IMR-90 (cell line): ENCODE measurements at regions not wholly inside any gene's neighbourhood (a gene's known extent, or its start where the extent isn't known, plus 50 kb on each side); places are given as distances from the start of the nearest gene placed in this dataset.

Experiments used
- ATAC-seq: fragments of 200-7000 bp; cut with Tn5 transposase; 2 replicates; pipeline ENCODE4 v1.9.1; 2020; ENCODE audit warnings: low read depth, mild to moderate bottlenecking, moderate library complexity
- BruUV-seq: library from RNA; stranded (reverse); fragments of 400-500 nt; replicated peaks from 2 replicates; lab custom pipeline; 2021; lab: Mats Ljungman, UMichigan
- CTCF ChIA-PET: fragments of 300-600 bp; formaldehyde crosslinking; extraction: SDS; loops from one replicate; lab custom pipeline; 2021; ENCODE audit warnings: antibody characterized with exemption; lab: Yijun Ruan, JAX
- POLR2A ChIA-PET: fragments of 300-600 bp; sonication (Branson Sonifier 250); formaldehyde crosslinking; loops from one replicate; lab custom pipeline; 2022; ENCODE audit warnings: antibody characterized with exemption; ENCODE audit not compliant: unreplicated experiment; lab: Charles Lee
- DNase-seq: peaks from one replicate; pipeline ENCODE4 v3.0.0; 2013
- H2AFZ ChIP-seq: replicated peaks from 2 replicates; pipeline ENCODE3; 2013; ENCODE audit warnings: low read length, mild to moderate bottlenecking; ENCODE audit not compliant: poor library complexity
- H2AK5ac ChIP-seq: 2 replicates; pipeline ENCODE4 v1.6.1; 2013; ENCODE audit warnings: low read depth, low read length, inconsistent platforms
- H2AK9ac ChIP-seq: replicated peaks from 2 replicates; pipeline ENCODE3; 2013; ENCODE audit warnings: mild to moderate bottlenecking, low read depth, low read length, moderate library complexity; ENCODE audit not compliant: poor library complexity
- H2BK120ac ChIP-seq: 2 replicates; pipeline ENCODE4 v1.6.1; 2013; ENCODE audit warnings: low read depth, low read length, inconsistent platforms
- H2BK15ac ChIP-seq: 3 replicates; pipeline ENCODE4 v1.6.1; 2013; ENCODE audit warnings: low read depth, low read length, inconsistent platforms
- H2BK20ac ChIP-seq: 2 replicates; pipeline ENCODE4 v1.6.1; 2013; ENCODE audit warnings: low read depth, mild to moderate bottlenecking, inconsistent platforms, low read length, moderate library complexity
- H2BK5ac ChIP-seq: 2 replicates; pipeline ENCODE4 v1.6.1; 2013; ENCODE audit warnings: mild to moderate bottlenecking, low read depth, low read length, inconsistent platforms; ENCODE audit not compliant: poor library complexity, severe bottlenecking
- H3K14ac ChIP-seq: replicated peaks from 2 replicates; pipeline ENCODE4 v1.6.1; 2013; ENCODE audit warnings: low read depth, low read length, inconsistent platforms
- H3K18ac ChIP-seq: 2 replicates; pipeline ENCODE4 v1.6.1; 2013; ENCODE audit warnings: low read depth, low read length, control low read depth
- H3K23ac ChIP-seq: 2 replicates; pipeline ENCODE4 v1.6.1; 2013; ENCODE audit warnings: low read depth, low read length, inconsistent platforms
- H3K27ac ChIP-seq: 2 replicates; pipeline ENCODE4 v1.5.1; 2013; ENCODE audit warnings: mild to moderate bottlenecking, control low read depth, low read length; ENCODE audit not compliant: insufficient read depth
- H3K27me3 ChIP-seq: 2 replicates; pipeline ENCODE4 v1.6.1; 2013; ENCODE audit warnings: low read length; ENCODE audit not compliant: control insufficient read depth, insufficient read depth
- H3K36me3 ChIP-seq: 2 replicates; pipeline ENCODE4 v1.6.1; 2013; ENCODE audit warnings: low read length, mixed read lengths; ENCODE audit not compliant: control insufficient read depth, insufficient read depth
- H3K4ac ChIP-seq: 2 replicates; pipeline ENCODE4 v1.6.1; 2013; ENCODE audit warnings: low read depth, low read length, inconsistent platforms
- H3K4me1 ChIP-seq: 2 replicates; pipeline ENCODE4 v1.6.1; 2013; ENCODE audit warnings: low read length, mixed read lengths; ENCODE audit not compliant: control insufficient read depth, insufficient read depth
- H3K4me2 ChIP-seq: 2 replicates; pipeline ENCODE4 v1.6.1; 2013; ENCODE audit warnings: low read depth, mild to moderate bottlenecking, control low read depth, low read length, moderate library complexity
- H3K4me3 ChIP-seq: 2 replicates; pipeline ENCODE4 v1.5.1; 2013; ENCODE audit warnings: low read depth, mild to moderate bottlenecking, control low read depth, low read length, moderate library complexity; ENCODE audit not compliant: insufficient read depth
- H3K56ac ChIP-seq: 2 replicates; pipeline ENCODE4 v1.6.1; 2013; ENCODE audit warnings: low read length, inconsistent platforms; ENCODE audit not compliant: insufficient read depth; ENCODE audit errors: extremely low read depth
- H3K79me1 ChIP-seq, 2 experiments: 2 replicates each; pipeline ENCODE4 v1.6.1; 2013; ENCODE audit warnings: low read length in 2 of 2, inconsistent platforms in 1 of 2, low read depth in 1 of 2
- H3K9ac ChIP-seq: 2 replicates; pipeline ENCODE4 v1.6.1; 2013; ENCODE audit warnings: low read depth, low read length, control low read depth
- H3K9me1 ChIP-seq: 2 replicates; pipeline ENCODE4 v1.6.1; 2013; ENCODE audit warnings: low read length, inconsistent platforms; ENCODE audit not compliant: insufficient read depth
- H3K9me3 ChIP-seq: 2 replicates; pipeline ENCODE4 v1.6.1; 2013; ENCODE audit warnings: low read length; ENCODE audit not compliant: control insufficient read depth, insufficient read depth
- H4K20me1 ChIP-seq: 2 replicates; pipeline ENCODE4 v1.6.1; 2013; ENCODE audit warnings: low read length, inconsistent platforms; ENCODE audit not compliant: insufficient read depth
- H4K5ac ChIP-seq: 2 replicates; pipeline ENCODE4 v1.6.1; 2013; ENCODE audit warnings: mild to moderate bottlenecking, low read depth, low read length, control low read depth
- H4K8ac ChIP-seq, 2 experiments: 2 replicates each; pipeline ENCODE4 v1.6.1; 2013; ENCODE audit warnings: low read depth in 2 of 2, low read length in 2 of 2, control low read depth in 1 of 2, inconsistent platforms in 1 of 2
- H4K91ac ChIP-seq: 2 replicates; pipeline ENCODE4 v1.6.1; 2013; ENCODE audit warnings: low read depth, low read length, inconsistent platforms; ENCODE audit not compliant: insufficient read depth
- BHLHE40 ChIP-seq: fragments of 150-350 bp; IDR thresholded peaks from 2 replicates; pipeline ENCODE4 v1.6.1; 2016; ENCODE audit warnings: mild to moderate bottlenecking, low read depth, low read length
- CEBPB ChIP-seq: IDR thresholded peaks from 2 replicates; pipeline ENCODE4 v1.6.1; 2012; ENCODE audit warnings: low read depth, low read length, improper control_type of control experiment
- CHD1 ChIP-seq: IDR thresholded peaks from 2 replicates; pipeline ENCODE4 v1.6.1; 2012; ENCODE audit warnings: low read depth, low read length, improper control_type of control experiment
- ELK1 ChIP-seq: fragments of 150-350 bp; IDR thresholded peaks from 2 replicates; pipeline ENCODE4 v1.6.1; 2016; ENCODE audit warnings: low read depth, mild to moderate bottlenecking, low read length, moderate library complexity, borderline replicate concordance
- FOS ChIP-seq: fragments of 150-350 bp; IDR thresholded peaks from 2 replicates; pipeline ENCODE4 v1.6.1; 2016; ENCODE audit warnings: low read depth, low read length
- MAFK ChIP-seq: IDR thresholded peaks from 2 replicates; pipeline ENCODE4 v1.6.1; 2012; ENCODE audit warnings: low read depth, low read length, improper control_type of control experiment
- MAZ ChIP-seq: IDR thresholded peaks from 2 replicates; pipeline ENCODE4 v1.6.1; 2012; ENCODE audit warnings: low read depth, mild to moderate bottlenecking, low read length, improper control_type of control experiment, moderate library complexity, borderline replicate concordance
- MXI1 ChIP-seq: IDR thresholded peaks from 2 replicates; pipeline ENCODE4 v1.6.1; 2012; ENCODE audit warnings: low read depth, mild to moderate bottlenecking, low read length, moderate library complexity, borderline replicate concordance
- NFE2L2 ChIP-seq: fragments of 150-350 bp; IDR thresholded peaks from 2 replicates; pipeline ENCODE4 v1.6.1; 2016; ENCODE audit warnings: low read depth, mild to moderate bottlenecking, low read length
- POLR2A ChIP-seq: IDR thresholded peaks from 2 replicates; pipeline ENCODE4 v1.6.1; 2012; ENCODE audit warnings: mild to moderate bottlenecking, low read depth, low read length
- RAD21 ChIP-seq: IDR thresholded peaks from 2 replicates; pipeline ENCODE4 v1.6.1; 2012; ENCODE audit warnings: low read length, improper control_type of control experiment
- RCOR1 ChIP-seq: IDR thresholded peaks from 2 replicates; pipeline ENCODE4 v1.6.1; 2012; ENCODE audit warnings: mild to moderate bottlenecking, low read length, improper control_type of control experiment; ENCODE audit not compliant: insufficient replicate concordance
- RFX5 ChIP-seq: IDR thresholded peaks from 2 replicates; pipeline ENCODE4 v1.8.0; 2012; ENCODE audit warnings: low read depth, mild to moderate bottlenecking, low read length, moderate library complexity
- SMC3 ChIP-seq: fragments of 150-350 bp; IDR thresholded peaks from 2 replicates; pipeline ENCODE4 v1.6.1; 2016; ENCODE audit warnings: low read depth, mild to moderate bottlenecking, antibody characterized with exemption, low read length, moderate library complexity
- WGBS, 2 experiments: methylation state at CpG; one replicate each; pipeline versions ENCODE4 v1.1.5 to v1.1.7; 2013; ENCODE audit warnings: missing lambda C conversion rate in 2 of 2; ENCODE audit not compliant: insufficient read length in 1 of 2; ENCODE audit errors: extremely low coverage in 2 of 2; 5-methylcytosine and 5-hydroxymethylcytosine counted together
- dilution Hi-C: fragments of 300-500 bp; cut with HindIII; formaldehyde crosslinking; loops from one replicate; pipeline ENCODE4 v1.14.3; 2018; ENCODE audit warnings: low sequenced_read_pairs; ENCODE audit not compliant: unreplicated experiment
- in situ Hi-C: fragments of 300-500 bp; cut with MboI; formaldehyde crosslinking; loops from 3 replicates; pipeline ENCODE4 v1.14.3; 2019; ENCODE audit warnings: low sequenced_read_pairs, inconsistent platforms, mixed read lengths
- intact Hi-C: fragments of 100-400 bp; cut with micrococcal nuclease; formaldehyde crosslinking; loops from 2 replicates; pipeline ENCODE4 v1.10.0; 2022

- Histone ChIP-seq H3K4me2 (no peak overlapping the region), H2AK9ac (no peak overlapping the region), H2AK5ac (no peak overlapping the region), H3K9me1 (no peaks in the 10 kb centered on the region), H4K91ac (no peak overlapping the region), H2AFZ (no peak overlapping the region), H3K27ac (no peak overlapping the region), H3K18ac (no peak overlapping the region), H3K4me3 (no peak overlapping the region), H3K4ac (no peak overlapping the region), H4K8ac (no peak overlapping the region), H3K9me3 (no peaks in the 10 kb centered on the region), H3K79me1 (no peaks in the 10 kb centered on the region), H3K56ac (no peak overlapping the region), H3K23ac (no peak overlapping the region), H3K4me1 (no peaks in the 10 kb centered on the region), H2BK15ac (no peak overlapping the region), H4K20me1 (no peaks in the 10 kb centered on the region), H2BK120ac (no peak overlapping the region), H2BK5ac (no peak overlapping the region), H3K14ac (no peak overlapping the region), H2BK20ac (no peak overlapping the region), H3K9ac (no peak overlapping the region), H3K27me3 (no peaks in the 10 kb centered on the region), H3K36me3 (no peaks in the 10 kb centered on the region), H4K5ac (no peak overlapping the region)
- ChIA-PET CTCF (no interaction called here), POLR2A (no interaction called here)
- in situ Hi-C loops (no loop called here), intact Hi-C loops (no loop called here), dilution Hi-C loops (no loop called here)
- DNase-seq (no peak), ATAC-seq (no peak)
- TF ChIP-seq RFX5 (no peak), NFE2L2 (no peak), RCOR1 (no peak), ELK1 (no peak), MAZ (no peak), CEBPB (no peak), MAFK (no peak), SMC3 (no peak), POLR2A (no peak), FOS (no peak), BHLHE40 (no peak), CHD1 (no peak), RAD21 (no peak), MXI1 (no peak)
- no CpG with 5 or more reads among the region's 4 CpGs for WGBS, 2 experiments
- no TSS peak for BruUV-seq
Measured at GRCh38 chr13:60655256-60655655, 258.2 kb downstream of the TDRD3 start.
